OCI-LY7 (cell line): ENCODE measurements at regions not wholly inside any gene's neighbourhood (a gene's known extent, or its start where the extent isn't known, plus 50 kb on each side); places are given as distances from the start of the nearest gene placed in this dataset.
"Not testable (repeated sequence)": the region's sequence is repeated elsewhere in the genome, so short reads cannot be mapped to it uniquely, and the experiment has no call there.

ENCODE experiments used
- BruUV-seq: library from RNA; stranded (reverse); fragments of 400-500 nt; replicated peaks from 2 replicates; lab custom pipeline; 2021; lab: Mats Ljungman, UMichigan
- CTCF ChIA-PET: fragments of 300-600 bp; sonication (Branson Sonifier 250); formaldehyde crosslinking; loops from one replicate; lab custom pipeline; 2022; ENCODE audit warnings: antibody characterized with exemption; ENCODE audit not compliant: unreplicated experiment; lab: Charles Lee
- POLR2A ChIA-PET: fragments of 300-600 bp; sonication (Branson Sonifier 250); formaldehyde crosslinking; loops from one replicate; lab custom pipeline; 2022; ENCODE audit warnings: antibody characterized with exemption; lab: Charles Lee
- DNase-seq: peaks from one replicate; pipeline ENCODE4 v3.0.0-alpha.2; 2015; ENCODE audit warnings: low spot score
- H2AFZ ChIP-seq: fragments of 200-600 bp; sonication (generic), shearing (Covaris generic); 2 replicates; pipeline ENCODE4 v1.6.1; 2014; ENCODE audit warnings: mild to moderate bottlenecking, antibody characterized with exemption, low read length, moderate library complexity
- H3K27ac ChIP-seq: fragments of 200-600 bp; sonication (generic); 2 replicates; pipeline ENCODE4 v1.5.1; 2014; ENCODE audit warnings: mixed run types, low read depth, mild to moderate bottlenecking, moderate library complexity, low read length, inconsistent platforms; ENCODE audit not compliant: poor library complexity, severe bottlenecking
- H3K36me3 ChIP-seq: fragments of 200-600 bp; sonication (generic); 2 replicates; pipeline ENCODE4 v1.6.1; 2014; ENCODE audit warnings: mild to moderate bottlenecking, antibody characterized with exemption, low read length, moderate library complexity, mixed read lengths; ENCODE audit not compliant: insufficient read depth
- H3K4me1 ChIP-seq: fragments of 200-600 bp; sonication (generic); 2 replicates; pipeline ENCODE4 v1.5.1; 2014; ENCODE audit warnings: mild to moderate bottlenecking, low read length; ENCODE audit not compliant: insufficient read depth, poor library complexity, severe bottlenecking
- H3K4me2 ChIP-seq: fragments of 200-600 bp; sonication (generic); 2 replicates; pipeline ENCODE4 v1.6.1; 2014; ENCODE audit warnings: mild to moderate bottlenecking, low read length
- H3K4me3 ChIP-seq: fragments of 200-600 bp; sonication (generic); 2 replicates; pipeline ENCODE4 v1.5.1; 2014; ENCODE audit warnings: mild to moderate bottlenecking, low read depth, low read length; ENCODE audit not compliant: poor library complexity, severe bottlenecking
- H3K79me2 ChIP-seq: fragments of 200-600 bp; sonication (generic); 2 replicates; pipeline ENCODE4 v1.6.1; 2016; ENCODE audit warnings: low read depth, mild to moderate bottlenecking, low read length, moderate library complexity, mixed read lengths; ENCODE audit not compliant: insufficient read depth
- H3K9me2 ChIP-seq: fragments of 200-600 bp; sonication (generic); 2 replicates; pipeline ENCODE4 v1.6.1; 2016; ENCODE audit warnings: mild to moderate bottlenecking, low read length, mixed read lengths; ENCODE audit not compliant: insufficient read depth
- H3K9me3 ChIP-seq: fragments of 200-600 bp; sonication (generic); 2 replicates; pipeline ENCODE4 v1.6.1; 2014; ENCODE audit warnings: mild to moderate bottlenecking, mixed run types, low read length, mixed read lengths
- H4K20me1 ChIP-seq: fragments of 200-600 bp; sonication (generic); 2 replicates; pipeline ENCODE4 v1.6.1; 2014; ENCODE audit warnings: mild to moderate bottlenecking, antibody characterized with exemption, low read length, moderate library complexity, mixed read lengths; ENCODE audit not compliant: insufficient read depth
- CTCF ChIP-seq: fragments of 200-600 bp; sonication (generic); conservative IDR thresholded peaks from 2 replicates; pipeline ENCODE4 v1.5.1; 2014; ENCODE audit warnings: mild to moderate bottlenecking, antibody characterized with exemption, low read length, moderate library complexity, mixed read lengths
- intact Hi-C: fragments of 100-400 bp; cut with micrococcal nuclease; formaldehyde crosslinking; loops from one replicate; pipeline ENCODE4 v1.10.0; 2022; ENCODE audit not compliant: unreplicated experiment

GRCh38 chr5:177900066-177900465, 96.0 kb downstream of the PROP1 start:
- H2AFZ ChIP-seq, H3K4me1 ChIP-seq, H3K9me2 ChIP-seq, DNase-seq, POLR2A ChIA-PET, BruUV-seq, intact Hi-C loops, H3K9me3 ChIP-seq, H4K20me1 ChIP-seq, CTCF ChIA-PET, H3K27ac ChIP-seq, H3K36me3 ChIP-seq, H3K4me2 ChIP-seq, H3K79me2 ChIP-seq, H3K4me3 ChIP-seq: not testable (repeated sequence)

GRCh38 chr5:177894681-177895453, 101.2 kb downstream of the PROP1 start:
- H3K4me3 ChIP-seq, BruUV-seq, H2AFZ ChIP-seq, H3K79me2 ChIP-seq, POLR2A ChIA-PET, DNase-seq, H3K4me2 ChIP-seq, H3K27ac ChIP-seq, H3K36me3 ChIP-seq, CTCF ChIA-PET, H3K9me3 ChIP-seq, H3K4me1 ChIP-seq, intact Hi-C loops, H3K9me2 ChIP-seq, H4K20me1 ChIP-seq: not testable (repeated sequence)

GRCh38 chr5:177892357-177892665, 103.7 kb downstream of the PROP1 start:
- H3K27ac ChIP-seq, H4K20me1 ChIP-seq, H3K4me3 ChIP-seq, H3K79me2 ChIP-seq, intact Hi-C loops, H3K4me2 ChIP-seq, H3K9me3 ChIP-seq, H2AFZ ChIP-seq, BruUV-seq, H3K4me1 ChIP-seq, CTCF ChIA-PET, H3K9me2 ChIP-seq, POLR2A ChIA-PET, DNase-seq, H3K36me3 ChIP-seq: not testable (repeated sequence)

- H3K9me3 ChIP-seq, H3K4me3 ChIP-seq, H3K4me2 ChIP-seq, intact Hi-C loops, H2AFZ ChIP-seq, H3K4me1 ChIP-seq, BruUV-seq, H3K79me2 ChIP-seq, H4K20me1 ChIP-seq, DNase-seq, H3K27ac ChIP-seq, H3K9me2 ChIP-seq, CTCF ChIA-PET, H3K36me3 ChIP-seq, POLR2A ChIA-PET: not testable (repeated sequence)
- 0 out of 2 replicates have a peak, but pooled peaks have one; percentile 20 for TF ChIP-seq CTCF
These were observed 104.3 kb downstream of the PROP1 start for GRCh38 chr5:177891547-177892356.

- POLR2A ChIA-PET, BruUV-seq, intact Hi-C loops: not testable (repeated sequence)
These were observed 100.6 kb upstream of the FAM153A start for GRCh38 chr5:177883295-177883694.

More at GRCh38 chr5:177883295-177883694, 100.6 kb upstream of the FAM153A start:
- CTCF ChIA-PET, H2AFZ ChIP-seq, H3K27ac ChIP-seq, DNase-seq, H3K79me2 ChIP-seq, H4K20me1 ChIP-seq, H3K9me2 ChIP-seq, H3K4me2 ChIP-seq, H3K4me3 ChIP-seq, H3K4me1 ChIP-seq, H3K9me3 ChIP-seq: not testable (repeated sequence)
- peaks cover 12% of the 10 kb centered on the region; the same call in 1 of the 2 replicates for H3K36me3 ChIP-seq
